ENCODE measurements at regions not wholly inside any gene's neighbourhood (a gene's known extent, or its start where the extent isn't known, plus 50 kb on each side); places are given as distances from the start of the nearest gene placed in this dataset.

GRCh38 chr21:27291006-27291405 lies 324.1 kb upstream of the ADAMTS5 start:
- no peak for TF ChIP-seq EZH2 (IDR thresholded peaks at IDR 0.05; ENCODE audit: insufficient read depth, low read length)
- no peak for TF ChIP-seq CTCF (IDR thresholded peaks at IDR 0.05; ENCODE audit: insufficient read depth, low read depth, low read length)
